A549 (cell line): ENCODE measurements at regions not wholly inside any gene's neighbourhood (a gene's known extent, or its start where the extent isn't known, plus 50 kb on each side); places are given as distances from the start of the nearest gene placed in this dataset.

Experiments
- ATAC-seq, 2 experiments: fragments of 200-7000 bp in 1 of 2; fragments of >200 bp in 1 of 2; cut with Nextera tagmentation in 1 of 2; cut with Tn5 transposase in 1 of 2; 3 replicates each; pipeline versions ENCODE4 v1.8.0 to v1.9.1; 2018 to 2020; ENCODE audit warnings: mild to moderate bottlenecking in 1 of 2, moderate library complexity in 1 of 2
- CTCF ChIA-PET: fragments of 300-600 bp; sonication (Branson Sonifier 250); formaldehyde crosslinking; extraction: SDS; loops from one replicate; lab custom pipeline; 2021; ENCODE audit warnings: antibody characterized with exemption, inconsistent platforms; lab: Yijun Ruan, JAX
- POLR2A ChIA-PET: fragments of 350-600 bp; formaldehyde crosslinking; extraction: SDS; loops from one replicate; lab custom pipeline; 2021; ENCODE audit warnings: antibody characterized with exemption, inconsistent platforms; lab: Yijun Ruan, JAX
- DNase-seq, 2 experiments: peaks; one replicate each; pipeline versions ENCODE4 v3.0.0 to v3.0.0-alpha.2; 2011 to 2016; ENCODE audit warnings: low read depth in 1 of 2, low spot score in 1 of 2
- FAIRE-seq: peaks from 2 replicates; lab custom pipeline; 2011; peaks lifted over from hg19 to GRCh38; lab: Jason Lieb, UNC
- H3K27ac ChIP-seq, 2 experiments: fragments of >200 bp; sonication (Bioruptor Twin); formaldehyde crosslinking; 3 replicates each; pipeline ENCODE4 v1.5.1; 2016 to 2017
- H3K4me1 ChIP-seq: fragments of >200 bp; sonication (Bioruptor Twin); formaldehyde crosslinking; 3 replicates; pipeline ENCODE4 v1.6.1; 2016
- H3K4me2 ChIP-seq: fragments of >200 bp; sonication (Bioruptor Twin); formaldehyde crosslinking; 3 replicates; pipeline ENCODE4 v1.6.1; 2016
- H3K4me3 ChIP-seq: fragments of >200 bp; sonication (Bioruptor Twin); formaldehyde crosslinking; 3 replicates; pipeline ENCODE4 v1.5.1; 2016
- H3K9me3 ChIP-seq: fragments of >200 bp; sonication (Bioruptor Twin); formaldehyde crosslinking; 3 replicates; pipeline ENCODE4 v1.6.1; 2016
- CHD4 ChIP-seq: fragments of 200-600 bp; sonication (generic); IDR thresholded peaks from 2 replicates; pipeline ENCODE4 v1.6.1; 2016; ENCODE audit warnings: antibody characterized with exemption, mild to moderate bottlenecking, borderline replicate concordance
- EHF ChIP-seq: fragments of 250-450 bp; sonication (Bioruptor Pico); IDR thresholded peaks from 2 replicates; pipeline ENCODE4 v1.5.0; 2020; ENCODE audit warnings: mild to moderate bottlenecking
- ELK1 ChIP-seq: fragments of 150-350 bp; IDR thresholded peaks from 2 replicates; pipeline ENCODE4 v1.6.1; 2014; ENCODE audit warnings: low read depth, mild to moderate bottlenecking, low read length
- EP300 ChIP-seq, 2 experiments: fragments of >200 bp; sonication (Bioruptor Twin); formaldehyde crosslinking; IDR thresholded peaks; 2 replicates in 1 of 2; 3 replicates in 1 of 2; pipeline ENCODE4 v1.6.1; 2016 to 2017
- FOSB ChIP-seq: fragments of 250-450 bp; sonication (Bioruptor Pico); IDR thresholded peaks from 2 replicates; pipeline ENCODE4 v1.5.0; 2020; ENCODE audit warnings: mild to moderate bottlenecking, moderate library complexity
- FOSL2 ChIP-seq, 2 experiments: fragments of 450-650 bp in 1 of 2; fragments of >200 bp in 1 of 2; sonication (Bioruptor Twin) in 1 of 2; formaldehyde crosslinking; IDR thresholded peaks; 2 replicates each; pipeline versions ENCODE4 v1.5.0 to v1.6.1; 2016 to 2020; ENCODE audit warnings: mild to moderate bottlenecking in 1 of 2, moderate library complexity in 1 of 2
- HDAC2 ChIP-seq: fragments of 200-600 bp; sonication (generic); IDR thresholded peaks from 2 replicates; pipeline ENCODE4 v1.6.1; 2016
- HEYL ChIP-seq: fragments of 250-450 bp; sonication (Bioruptor Pico); IDR thresholded peaks from 2 replicates; pipeline ENCODE4 v1.8.0; 2021; ENCODE audit warnings: mild to moderate bottlenecking, moderate library complexity
- HOXB13 ChIP-seq: fragments of 250-450 bp; sonication (Bioruptor Pico); IDR thresholded peaks from 2 replicates; pipeline ENCODE4 v1.5.0; 2020; ENCODE audit warnings: low read depth, mild to moderate bottlenecking, moderate library complexity
- HOXB5 ChIP-seq: fragments of 250-450 bp; sonication (Bioruptor Pico); IDR thresholded peaks from 2 replicates; pipeline ENCODE4 v1.5.0; 2020; ENCODE audit warnings: mild to moderate bottlenecking, moderate library complexity
- JUNB ChIP-seq: fragments of >200 bp; sonication (Bioruptor Twin); formaldehyde crosslinking; IDR thresholded peaks from 2 replicates; pipeline ENCODE4 v1.6.1; 2016
- KDM1A ChIP-seq: fragments of 200-600 bp; sonication (generic); IDR thresholded peaks from 2 replicates; pipeline ENCODE4 v1.6.1; 2016; ENCODE audit warnings: low read depth, mild to moderate bottlenecking
- KDM5A ChIP-seq: fragments of 200-600 bp; sonication (generic); IDR thresholded peaks from 2 replicates; pipeline ENCODE4 v1.6.1; 2016; ENCODE audit warnings: antibody characterized with exemption, mild to moderate bottlenecking
- MAFK ChIP-seq: fragments of 450-650 bp; IDR thresholded peaks from 2 replicates; pipeline ENCODE4 v1.6.1; 2014; ENCODE audit not compliant: partially characterized antibody
- MAZ ChIP-seq: fragments of 150-350 bp; IDR thresholded peaks from 2 replicates; pipeline ENCODE4 v1.6.1; 2014; ENCODE audit warnings: antibody characterized with exemption, low read depth, low read length, borderline replicate concordance
- NFE2L2 ChIP-seq: fragments of 150-350 bp; conservative IDR thresholded peaks from 2 replicates; pipeline ENCODE4 v1.6.1; 2014; ENCODE audit warnings: low read length
- PBX3 ChIP-seq: IDR thresholded peaks from 2 replicates; pipeline ENCODE4 v1.6.1; 2012
- POLR2AphosphoS2 ChIP-seq: conservative IDR thresholded peaks from 2 replicates; pipeline ENCODE4 v1.6.1; 2012; ENCODE audit warnings: low read length, improper control_type of control experiment, inconsistent platforms
- RAD21 ChIP-seq, 2 experiments: fragments of >200 bp in 1 of 2; sonication (Bioruptor Twin) in 1 of 2; formaldehyde crosslinking in 1 of 2; IDR thresholded peaks in 1 of 2; conservative IDR thresholded peaks in 1 of 2; 2 replicates in 1 of 2; 3 replicates in 1 of 2; pipeline ENCODE4 v1.6.1; 2012 to 2018; ENCODE audit warnings: inconsistent platforms in 1 of 2
- RARB ChIP-seq: fragments of 250-450 bp; sonication (Bioruptor Pico); IDR thresholded peaks from 2 replicates; pipeline ENCODE4 v1.8.0; 2021; ENCODE audit warnings: mild to moderate bottlenecking, moderate library complexity
- SREBF2 ChIP-seq: fragments of 450-650 bp; IDR thresholded peaks from 2 replicates; pipeline ENCODE4 v1.6.1; 2014; ENCODE audit warnings: mild to moderate bottlenecking, moderate library complexity
- TFCP2L1 ChIP-seq: fragments of 250-450 bp; sonication (Bioruptor Pico); IDR thresholded peaks from 2 replicates; pipeline ENCODE4 v1.5.0; 2021; ENCODE audit warnings: mild to moderate bottlenecking
- WGBS: methylation state at CpG from one replicate; pipeline ENCODE4 v1.1.6; 2017; ENCODE audit errors: missing lambda C conversion rate; 5-methylcytosine and 5-hydroxymethylcytosine counted together
- TF ChIP-seq, protein P1 (sequence below): IDR thresholded peaks from 2 replicates; pipeline ENCODE4 v1.6.1; 2012; ENCODE audit warnings: low read depth, borderline replicate concordance
- TF ChIP-seq, protein P2 (sequence below): IDR thresholded peaks from 2 replicates; pipeline ENCODE4 v1.6.1; 2012
- TF ChIP-seq, protein P3 (sequence below): fragments of >200 bp; sonication (Bioruptor Twin); formaldehyde crosslinking; IDR thresholded peaks from 2 replicates; pipeline ENCODE4 v1.6.1; 2016

DNA sequence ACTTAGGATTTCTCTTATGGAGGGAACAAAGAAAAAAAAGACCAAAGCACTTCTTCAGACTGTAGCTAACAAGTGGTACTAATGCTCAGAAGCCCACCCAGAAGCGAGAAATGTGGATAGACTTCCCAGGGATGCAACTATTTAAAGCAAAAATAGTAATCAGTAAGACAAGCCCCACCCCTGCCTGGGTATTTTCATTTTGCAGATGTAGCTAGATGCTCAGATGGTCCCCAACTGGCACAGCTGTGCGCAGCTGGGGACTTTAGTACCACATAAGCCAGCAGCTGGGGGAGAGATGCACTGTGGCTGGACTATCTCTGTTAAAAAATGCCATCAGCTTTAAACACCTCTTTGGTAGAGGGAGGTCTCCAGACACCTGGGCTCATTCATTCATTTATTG is 77.8 kb upstream of the SPAG17 start:
- CTCF ChIA-PET, result no interaction called here

GRCh38 chr1:118258975-118259374 is 73.9 kb upstream of the SPAG17 start:
- Histone ChIP-seq H3K4me1 (no peaks in the 10 kb centered on the region), H3K9me3 (no peaks in the 10 kb centered on the region)
- TF ChIP-seq RAD21 (conservative IDR thresholded peaks at IDR 0.05 in 1 of 2, IDR thresholded peaks at IDR 0.05 in 1 of 2), result no peak
- no peak for TF ChIP-seq CHD4
- TF ChIP-seq HOXB5 (CRISPR knock-in tag), result no peak
- TF ChIP-seq PBX3, result no peak
- no peak for TF ChIP-seq HOXB13 (CRISPR knock-in tag)
- TF ChIP-seq EP300 (IDR thresholded peaks at IDR 0.05), result no peak
- TF ChIP-seq, all 56 proteins: peak for 0
- Histone ChIP-seq H3K27ac (no peak overlapping the region), H3K4me2 (no peak overlapping the region), H3K4me3 (no peak overlapping the region)
- WGBS, result 0% methylated on average over 7 of the region's 8 CpGs
- no peak for ATAC-seq
- FAIRE-seq, result no peak
- DNase-seq, result no peak
- ChIA-PET CTCF (no interaction called here), POLR2A (no interaction called here)

More for the DNA sequence above, 77.8 kb upstream of the SPAG17 start:
- no peak overlapping the region for H3K27ac ChIP-seq
- no peaks in the 10 kb centered on the region for H3K4me1 ChIP-seq
- POLR2A ChIA-PET, result no interaction called here
- FAIRE-seq (no peak), ATAC-seq (no peak), DNase-seq (no peak)
- WGBS, result 0% methylated on average over 2 of the region's 2 CpGs
- TF ChIP-seq SREBF2, result no peak
- no peak for TF ChIP-seq KDM1A
- TF ChIP-seq TFCP2L1, result no peak
- TF ChIP-seq MAFK, result no peak
- TF ChIP-seq, all 56 proteins: peak for 0
- H3K4me2 ChIP-seq, result no peak overlapping the region
- H3K9me3 ChIP-seq, result no peaks in the 10 kb centered on the region
- no peak overlapping the region for H3K4me3 ChIP-seq

DNA sequence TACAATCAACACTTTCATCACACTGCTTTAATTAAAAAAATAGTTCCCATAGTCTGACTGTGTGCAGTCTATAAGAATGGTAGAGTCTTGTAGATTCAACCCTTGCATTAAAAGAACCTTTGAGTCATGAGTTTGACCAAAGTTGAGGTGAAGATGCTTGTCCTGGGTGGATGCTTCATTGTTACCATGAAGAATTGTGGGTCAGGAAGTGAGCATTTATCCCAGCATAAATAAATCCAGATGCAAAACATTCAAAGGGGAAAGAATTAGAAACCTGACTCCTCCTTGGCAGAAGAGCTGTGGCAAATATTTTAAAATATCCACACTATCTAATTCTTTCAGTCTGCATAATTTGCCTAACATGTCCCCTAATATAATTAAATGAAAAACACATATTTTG is 72.9 kb upstream of the SPAG17 start:
- Histone ChIP-seq H3K4me3 (no peak overlapping the region), H3K4me1 (no peaks in the 10 kb centered on the region), H3K27ac (no peak overlapping the region), H3K4me2 (no peak overlapping the region), H3K9me3 (no peaks in the 10 kb centered on the region)
- no peak for ATAC-seq
- no peak for FAIRE-seq
- POLR2A ChIA-PET, result no interaction called here
- no peak for TF ChIP-seq NFE2L2
- no peak for TF ChIP-seq HOXB5 (CRISPR knock-in tag)
- TF ChIP-seq, protein P1, sequence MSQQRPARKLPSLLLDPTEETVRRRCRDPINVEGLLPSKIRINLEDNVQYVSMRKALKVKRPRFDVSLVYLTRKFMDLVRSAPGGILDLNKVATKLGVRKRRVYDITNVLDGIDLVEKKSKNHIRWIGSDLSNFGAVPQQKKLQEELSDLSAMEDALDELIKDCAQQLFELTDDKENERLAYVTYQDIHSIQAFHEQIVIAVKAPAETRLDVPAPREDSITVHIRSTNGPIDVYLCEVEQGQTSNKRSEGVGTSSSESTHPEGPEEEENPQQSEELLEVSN, result no peak
- TF ChIP-seq, protein P2, sequence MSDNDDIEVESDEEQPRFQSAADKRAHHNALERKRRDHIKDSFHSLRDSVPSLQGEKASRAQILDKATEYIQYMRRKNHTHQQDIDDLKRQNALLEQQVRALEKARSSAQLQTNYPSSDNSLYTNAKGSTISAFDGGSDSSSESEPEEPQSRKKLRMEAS, result no peak
- TF ChIP-seq FOSL2 (IDR thresholded peaks at IDR 0.05), result no peak
- no peak for TF ChIP-seq FOSL2 (CRISPR knock-in tag; IDR thresholded peaks at IDR 0.05)
- no peak for TF ChIP-seq HDAC2
- TF ChIP-seq RARB, result no peak
- TF ChIP-seq, protein P3, sequence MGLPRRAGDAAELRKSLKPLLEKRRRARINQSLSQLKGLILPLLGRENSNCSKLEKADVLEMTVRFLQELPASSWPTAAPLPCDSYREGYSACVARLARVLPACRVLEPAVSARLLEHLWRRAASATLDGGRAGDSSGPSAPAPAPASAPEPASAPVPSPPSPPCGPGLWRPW, result no peak
- TF ChIP-seq KDM5A, result no peak
- CTCF ChIA-PET, result no interaction called here
- DNase-seq, result no peak

GRCh38 chr1:118254491-118255425 is 69.7 kb upstream of the SPAG17 start:
- 45% methylated on average over 4 of the region's 4 CpGs for WGBS
- TF ChIP-seq MAZ (no peak), HDAC2 (no peak), HEYL (CRISPR knock-in tag) (no peak), TFCP2L1 (no peak), FOSL2 (IDR thresholded peaks at IDR 0.05) (no peak), FOSL2 (CRISPR knock-in tag; IDR thresholded peaks at IDR 0.05) (no peak), EHF (CRISPR knock-in tag) (no peak), FOSB (CRISPR knock-in tag) (no peak), JUNB (no peak), KDM1A (no peak), ELK1 (no peak), POLR2AphosphoS2 (no peak)
- H3K9me3 ChIP-seq, result no peaks in the 10 kb centered on the region
- no peak overlapping the region for H3K27ac ChIP-seq
- H3K4me1 ChIP-seq, result no peaks in the 10 kb centered on the region
- FAIRE-seq (no peak), ATAC-seq (no peak), DNase-seq (no peak)
- no peak overlapping the region for H3K4me3 ChIP-seq
- no peak overlapping the region for H3K4me2 ChIP-seq
- ChIA-PET POLR2A (no interaction called here), CTCF (no interaction called here)
